ENCODE measurements at regions not wholly inside any gene's neighbourhood (a gene's known extent, or its start where the extent isn't known, plus 50 kb on each side); places are given as distances from the start of the nearest gene placed in this dataset.
"Not testable (repeated sequence)": the region's sequence is repeated elsewhere in the genome, so short reads cannot be mapped to it uniquely, and the experiment has no call there.

- Mint-ChIP-seq H3K36me3 (ENCODE audit: low read depth, unreplicated experiment) (no peaks in the 10 kb centered on the region), H3K4me3 (ENCODE audit: unreplicated experiment) (no peak overlapping the region), H3K4me1 (ENCODE audit: low read depth, unreplicated experiment) (peaks cover 5% of the 10 kb centered on the region), H3K27ac (ENCODE audit: unreplicated experiment) (no peak overlapping the region), H3K27me3 (ENCODE audit: low read depth, unreplicated experiment) (no peaks in the 10 kb centered on the region), H3K9me3 (ENCODE audit: unreplicated experiment) (no peaks in the 10 kb centered on the region)
- H3K36me3 ChIP-seq (ENCODE audit: insufficient read depth, low read length), result no peaks in the 10 kb centered on the region
- H3K27ac ChIP-seq (ENCODE audit: low read depth, low read length), result no peak overlapping the region
- H3K9me3 ChIP-seq (ENCODE audit: insufficient read depth, low read depth, low read length), result no peaks in the 10 kb centered on the region
- H2AFZ ChIP-seq (ENCODE audit: low read depth, low read length), result no peak overlapping the region
- H3K79me2 ChIP-seq (ENCODE audit: insufficient read depth, low read length), result no peaks in the 10 kb centered on the region
- peak; percentile 23 for DNase-seq (ENCODE audit: low read depth)
- no peak overlapping the region for H3K4me2 ChIP-seq (ENCODE audit: low read length)
- H3K4me3 ChIP-seq (ENCODE audit: insufficient read depth, low read depth, low read length), result no peak overlapping the region
- no peak for TF ChIP-seq EZH2 (IDR thresholded peaks at IDR 0.05; ENCODE audit: insufficient read depth, low read length)
- TF ChIP-seq CTCF (IDR thresholded peaks at IDR 0.05; ENCODE audit: insufficient read depth, low read depth, low read length), result no peak
- H3K27me3 ChIP-seq (ENCODE audit: insufficient read depth, low read length), result no peaks in the 10 kb centered on the region
- FAIRE-seq, result peak; percentile 37
- no peak overlapping the region for H3K9ac ChIP-seq (ENCODE audit: low read length)
- no peaks in the 10 kb centered on the region for H3K4me1 ChIP-seq (ENCODE audit: insufficient read depth, low read length)
- no peaks in the 10 kb centered on the region for H4K20me1 ChIP-seq (ENCODE audit: insufficient read depth, low read length)
Observed at GRCh38 chr9:26131886-26132285, 453.6 kb upstream of the TUSC1 start.

GRCh38 chr9:26129217-26129616, 451.0 kb upstream of the TUSC1 start:
- Histone ChIP-seq H3K9ac (ENCODE audit: low read length) (no peak overlapping the region), H3K4me3 (ENCODE audit: insufficient read depth, low read depth, low read length) (no peak overlapping the region), H3K4me2 (ENCODE audit: low read length) (no peak overlapping the region), H3K9me3 (ENCODE audit: insufficient read depth, low read depth, low read length) (no peaks in the 10 kb centered on the region), H3K4me1 (ENCODE audit: insufficient read depth, low read length) (no peaks in the 10 kb centered on the region), H3K27me3 (ENCODE audit: insufficient read depth, low read length) (no peaks in the 10 kb centered on the region), H3K79me2 (ENCODE audit: insufficient read depth, low read length) (no peaks in the 10 kb centered on the region), H3K36me3 (ENCODE audit: insufficient read depth, low read length) (no peaks in the 10 kb centered on the region), H3K27ac (ENCODE audit: low read depth, low read length) (no peak overlapping the region), H2AFZ (ENCODE audit: low read depth, low read length) (no peak overlapping the region), H4K20me1 (ENCODE audit: insufficient read depth, low read length) (no peaks in the 10 kb centered on the region)
- no peak for DNase-seq (ENCODE audit: low read depth)
- Mint-ChIP-seq H3K27me3 (ENCODE audit: low read depth, unreplicated experiment) (no peaks in the 10 kb centered on the region), H3K4me1 (ENCODE audit: low read depth, unreplicated experiment) (peaks cover 5% of the 10 kb centered on the region), H3K36me3 (ENCODE audit: low read depth, unreplicated experiment) (no peaks in the 10 kb centered on the region), H3K9me3 (ENCODE audit: unreplicated experiment) (no peaks in the 10 kb centered on the region), H3K4me3 (ENCODE audit: unreplicated experiment) (no peak overlapping the region), H3K27ac (ENCODE audit: unreplicated experiment) (no peak overlapping the region)
- FAIRE-seq, result no peak
- TF ChIP-seq EZH2 (IDR thresholded peaks at IDR 0.05; ENCODE audit: insufficient read depth, low read length) (no peak), CTCF (IDR thresholded peaks at IDR 0.05; ENCODE audit: insufficient read depth, low read depth, low read length) (no peak)

- Histone ChIP-seq H3K27me3 (ENCODE audit: insufficient read depth, low read length) (no peaks in the 10 kb centered on the region), H3K4me3 (ENCODE audit: insufficient read depth, low read depth, low read length) (no peak overlapping the region), H3K4me1 (ENCODE audit: insufficient read depth, low read length) (no peaks in the 10 kb centered on the region), H3K36me3 (ENCODE audit: insufficient read depth, low read length) (no peaks in the 10 kb centered on the region), H3K27ac (ENCODE audit: low read depth, low read length) (no peak overlapping the region), H3K9me3 (ENCODE audit: insufficient read depth, low read depth, low read length) (no peaks in the 10 kb centered on the region), H3K9ac (ENCODE audit: low read length) (no peak overlapping the region), H3K79me2 (ENCODE audit: insufficient read depth, low read length) (no peaks in the 10 kb centered on the region), H2AFZ (ENCODE audit: low read depth, low read length) (no peak overlapping the region), H3K4me2 (ENCODE audit: low read length) (no peak overlapping the region), H4K20me1 (ENCODE audit: insufficient read depth, low read length) (no peaks in the 10 kb centered on the region)
- FAIRE-seq, result no peak
- no peaks in the 10 kb centered on the region for H3K4me1 Mint-ChIP-seq (ENCODE audit: low read depth, unreplicated experiment)
- H3K9me3 Mint-ChIP-seq (ENCODE audit: unreplicated experiment), result no peaks in the 10 kb centered on the region
- TF ChIP-seq CTCF (IDR thresholded peaks at IDR 0.05; ENCODE audit: insufficient read depth, low read depth, low read length), result no peak
- no peak for TF ChIP-seq EZH2 (IDR thresholded peaks at IDR 0.05; ENCODE audit: insufficient read depth, low read length)
- H3K36me3 Mint-ChIP-seq (ENCODE audit: low read depth, unreplicated experiment), result no peaks in the 10 kb centered on the region
- H3K4me3 Mint-ChIP-seq (ENCODE audit: unreplicated experiment), result no peak overlapping the region
- H3K27ac Mint-ChIP-seq (ENCODE audit: unreplicated experiment), result no peak overlapping the region
- H3K27me3 Mint-ChIP-seq (ENCODE audit: low read depth, unreplicated experiment), result no peaks in the 10 kb centered on the region
- DNase-seq (ENCODE audit: low read depth), result no peak
Observed at GRCh38 chr9:26125693-26126092, 447.4 kb upstream of the TUSC1 start.

- not testable (repeated sequence) for H3K79me2 ChIP-seq (ENCODE audit: insufficient read depth, low read length); H2AFZ ChIP-seq (ENCODE audit: low read depth, low read length); H3K27me3 ChIP-seq (ENCODE audit: insufficient read depth, low read length); H3K36me3 Mint-ChIP-seq (ENCODE audit: low read depth, unreplicated experiment); H3K27ac Mint-ChIP-seq (ENCODE audit: unreplicated experiment); H3K4me2 ChIP-seq (ENCODE audit: low read length); H3K4me3 Mint-ChIP-seq (ENCODE audit: unreplicated experiment); H3K9ac ChIP-seq (ENCODE audit: low read length); H3K4me3 ChIP-seq (ENCODE audit: insufficient read depth, low read depth, low read length); H4K20me1 ChIP-seq (ENCODE audit: insufficient read depth, low read length); H3K9me3 ChIP-seq (ENCODE audit: insufficient read depth, low read depth, low read length); H3K27me3 Mint-ChIP-seq (ENCODE audit: low read depth, unreplicated experiment); H3K4me1 ChIP-seq (ENCODE audit: insufficient read depth, low read length); H3K27ac ChIP-seq (ENCODE audit: low read depth, low read length); H3K4me1 Mint-ChIP-seq (ENCODE audit: low read depth, unreplicated experiment); H3K9me3 Mint-ChIP-seq (ENCODE audit: unreplicated experiment); FAIRE-seq; H3K36me3 ChIP-seq (ENCODE audit: insufficient read depth, low read length); DNase-seq (ENCODE audit: low read depth)
Observed at GRCh38 chr9:26116085-26116484, 437.8 kb upstream of the TUSC1 start.
